H1 (cell line): ENCODE measurements at regions not wholly inside any gene's neighbourhood (a gene's known extent, or its start where the extent isn't known, plus 50 kb on each side); places are given as distances from the start of the nearest gene placed in this dataset.

ENCODE experiments used
- BCL11A ChIP-seq, 2 experiments: IDR thresholded peaks; one replicate each; pipeline ENCODE4 v1.6.1; 2011; ENCODE audit warnings: low read depth in 2 of 2, low read length in 2 of 2, mild to moderate bottlenecking in 2 of 2
- CREB1 ChIP-seq: IDR thresholded peaks from 2 replicates; pipeline ENCODE4 v1.6.1; 2012; ENCODE audit warnings: inconsistent platforms
- SIN3A ChIP-seq, 2 experiments: IDR thresholded peaks in 1 of 2; conservative IDR thresholded peaks in 1 of 2; 2 replicates each; pipeline ENCODE4 v1.6.1; 2011 to 2012; ENCODE audit warnings: low read length in 2 of 2, improper control_type of control experiment in 1 of 2, low read depth in 1 of 2, mild to moderate bottlenecking in 1 of 2
- SP1 ChIP-seq: IDR thresholded peaks from 2 replicates; pipeline ENCODE4 v1.6.1; 2011; ENCODE audit warnings: low read depth, low read length
- SUZ12 ChIP-seq: fragments of 200-600 bp; sonication (generic); IDR thresholded peaks from 2 replicates; pipeline ENCODE4 v1.6.1; 2012; ENCODE audit warnings: mild to moderate bottlenecking, inconsistent platforms, low read length, moderate library complexity, mixed read lengths
- TAF7 ChIP-seq: optimal IDR thresholded peaks from 2 replicates; pipeline ENCODE3; 2011; ENCODE audit warnings: low read depth, mild to moderate bottlenecking, inconsistent platforms, low read length, moderate library complexity, borderline replicate concordance
- TF ChIP-seq, protein P1 (sequence below): IDR thresholded peaks from 2 replicates; pipeline ENCODE4 v1.6.1; 2012; ENCODE audit warnings: inconsistent platforms
- TF ChIP-seq, protein P2 (sequence below): IDR thresholded peaks from 2 replicates; pipeline ENCODE4 v1.6.1; 2011; ENCODE audit warnings: low read length, improper control_type of control experiment

DNA sequence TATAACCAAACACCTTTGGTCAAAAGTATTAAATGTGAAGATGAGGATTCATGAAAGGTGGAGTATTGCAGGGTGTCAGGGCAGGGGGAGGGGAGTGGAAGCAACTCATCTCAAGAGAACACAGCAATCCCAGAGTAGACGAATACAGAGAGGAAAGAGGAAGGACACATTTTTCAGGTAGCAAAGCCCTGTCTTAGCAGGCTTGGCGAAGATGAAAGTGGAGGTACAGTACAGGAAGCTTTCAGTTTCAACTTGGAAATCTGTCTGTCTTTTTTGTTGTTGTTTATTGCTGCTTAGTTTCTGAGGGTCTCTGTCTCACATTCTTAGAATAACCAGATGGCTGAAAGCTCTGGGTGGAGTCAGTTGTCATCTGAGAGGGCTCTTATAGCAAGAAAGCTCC is 80.8 kb upstream of the GPR149 start (continued):
- TF ChIP-seq, protein P1, sequence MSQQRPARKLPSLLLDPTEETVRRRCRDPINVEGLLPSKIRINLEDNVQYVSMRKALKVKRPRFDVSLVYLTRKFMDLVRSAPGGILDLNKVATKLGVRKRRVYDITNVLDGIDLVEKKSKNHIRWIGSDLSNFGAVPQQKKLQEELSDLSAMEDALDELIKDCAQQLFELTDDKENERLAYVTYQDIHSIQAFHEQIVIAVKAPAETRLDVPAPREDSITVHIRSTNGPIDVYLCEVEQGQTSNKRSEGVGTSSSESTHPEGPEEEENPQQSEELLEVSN: no peak
- TF ChIP-seq, protein P2, sequence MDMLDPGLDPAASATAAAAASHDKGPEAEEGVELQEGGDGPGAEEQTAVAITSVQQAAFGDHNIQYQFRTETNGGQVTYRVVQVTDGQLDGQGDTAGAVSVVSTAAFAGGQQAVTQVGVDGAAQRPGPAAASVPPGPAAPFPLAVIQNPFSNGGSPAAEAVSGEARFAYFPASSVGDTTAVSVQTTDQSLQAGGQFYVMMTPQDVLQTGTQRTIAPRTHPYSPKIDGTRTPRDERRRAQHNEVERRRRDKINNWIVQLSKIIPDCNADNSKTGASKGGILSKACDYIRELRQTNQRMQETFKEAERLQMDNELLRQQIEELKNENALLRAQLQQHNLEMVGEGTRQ: no peak
- TF ChIP-seq SUZ12 (no peak), SP1 (no peak), CREB1 (no peak), TAF7 (no peak), BCL11A (IDR thresholded peaks at IDR 0.05; ENCODE audit: low read depth in 2 of 2, low read length in 2 of 2) (no peak), SIN3A (conservative IDR thresholded peaks at IDR 0.05 in 1 of 2, IDR thresholded peaks at IDR 0.05 in 1 of 2; ENCODE audit: low read depth in 1 of 2, low read length in 2 of 2) (no peak)
